GM12872 (cell line): ENCODE measurements at regions not wholly inside any gene's neighbourhood (a gene's known extent, or its start where the extent isn't known, plus 50 kb on each side); places are given as distances from the start of the nearest gene placed in this dataset.

ENCODE experiments used
- CTCF ChIP-seq: IDR thresholded peaks from 3 replicates; pipeline ENCODE4 v1.5.1; 2011; ENCODE audit warnings: low read depth, mild to moderate bottlenecking, low read length, moderate library complexity; ENCODE audit not compliant: insufficient read depth

GRCh38 chr20:22768266-22769178 lies 184.2 kb upstream of the FOXA2 start:
- TF ChIP-seq CTCF, result no peak

GRCh38 chr20:22770241-22770800 lies 185.9 kb upstream of the FOXA2 start:
- TF ChIP-seq CTCF, result no peak

- TF ChIP-seq CTCF, result no peak
Measured at GRCh38 chr20:22771706-22772105, 187.3 kb upstream of the FOXA2 start.

- no peak for TF ChIP-seq CTCF
Measured at GRCh38 chr20:22773344-22773743, 189.0 kb upstream of the FOXA2 start.

GRCh38 chr20:22775256-22775655 lies 190.9 kb upstream of the FOXA2 start:
- TF ChIP-seq CTCF, result no peak

- no peak for TF ChIP-seq CTCF
Measured at GRCh38 chr20:22775671-22776139, 191.3 kb upstream of the FOXA2 start.

GRCh38 chr20:22776369-22776768 lies 192.0 kb upstream of the FOXA2 start:
- no peak for TF ChIP-seq CTCF
